GM04504 (cell line): ENCODE measurements at regions not wholly inside any gene's neighbourhood (a gene's known extent, or its start where the extent isn't known, plus 50 kb on each side); places are given as distances from the start of the nearest gene placed in this dataset.

ENCODE experiments used
- DNase-seq: peaks from one replicate; pipeline ENCODE4 v3.0.0-alpha.2; 2012; ENCODE audit warnings: low read depth

GRCh38 chrX:69110116-69110530 is 55.1 kb downstream of the PJA1 start:
- DNase-seq = no peak

- DNase-seq = peak; percentile 42
Measured at GRCh38 chrX:69109706-69110105, 55.5 kb downstream of the PJA1 start.

- DNase-seq = no peak
Measured at GRCh38 chrX:69109036-69109663, 56.1 kb downstream of the PJA1 start.

GRCh38 chrX:69107747-69108401 is 57.4 kb downstream of the PJA1 start:
- DNase-seq = no peak

- DNase-seq = no peak
Measured at GRCh38 chrX:69107231-69107739, 58.0 kb downstream of the PJA1 start.

- no peak for DNase-seq
Measured at GRCh38 chrX:69104756-69105434, 60.4 kb downstream of the PJA1 start.

GRCh38 chrX:69103539-69103938 is 61.7 kb downstream of the PJA1 start:
- no peak for DNase-seq

GRCh38 chrX:69102612-69103194 is 62.5 kb downstream of the PJA1 start:
- DNase-seq = no peak

GRCh38 chrX:69101683-69102251 is 63.5 kb downstream of the PJA1 start:
- no peak for DNase-seq

GRCh38 chrX:69100478-69100877 is 64.8 kb downstream of the PJA1 start:
- DNase-seq = no peak

GRCh38 chrX:69097451-69098236 is 67.6 kb downstream of the PJA1 start:
- no peak for DNase-seq

- DNase-seq = no peak
Measured at GRCh38 chrX:69096963-69097362, 68.3 kb downstream of the PJA1 start.

GRCh38 chrX:69094977-69095669 is 70.1 kb downstream of the PJA1 start:
- DNase-seq = no peak

- peak; percentile 12 for DNase-seq
Measured at GRCh38 chrX:69093960-69094871, 71.0 kb downstream of the PJA1 start.

GRCh38 chrX:69090022-69090421 is 75.2 kb downstream of the PJA1 start:
- DNase-seq = no peak

- no peak for DNase-seq
Measured at GRCh38 chrX:69089203-69089602, 76.0 kb downstream of the PJA1 start.

- no peak for DNase-seq
Measured at GRCh38 chrX:69088171-69088938, 76.9 kb downstream of the PJA1 start.

- DNase-seq = no peak
Measured at GRCh38 chrX:69085826-69086225, 79.4 kb downstream of the PJA1 start.

- no peak for DNase-seq
Measured at GRCh38 chrX:69085151-69085550, 80.1 kb downstream of the PJA1 start.
